ENCODE measurements at regions not wholly inside any gene's neighbourhood (a gene's known extent, or its start where the extent isn't known, plus 50 kb on each side); places are given as distances from the start of the nearest gene placed in this dataset.
A peak's percentile ranks its signal among the peaks of the same experiment; 100 is the strongest.
"Not testable (repeated sequence)": the region's sequence is repeated elsewhere in the genome, so short reads cannot be mapped to it uniquely, and the experiment has no call there.

DNA sequence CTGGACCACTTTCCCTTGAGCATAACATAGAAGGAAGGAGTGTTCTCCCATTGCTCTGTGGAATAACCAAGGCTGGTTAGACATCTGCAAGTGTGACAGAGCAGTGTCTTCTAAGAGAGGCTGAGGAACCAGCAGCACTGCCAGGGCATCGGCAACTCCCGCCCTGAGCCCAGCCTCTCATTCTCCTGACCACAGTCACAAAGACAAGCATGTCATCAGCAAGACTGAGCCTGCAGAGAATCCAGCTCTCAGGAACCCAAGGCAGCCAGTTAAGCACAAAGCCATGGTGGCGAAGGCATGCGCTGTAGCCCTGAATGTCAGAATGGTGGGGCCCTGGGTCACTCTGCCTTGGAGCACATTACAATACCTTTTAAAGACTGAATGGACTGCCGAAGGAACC, 253.9 kb downstream of the AGTPBP1 start:
- no peak for DNase-seq

DNA sequence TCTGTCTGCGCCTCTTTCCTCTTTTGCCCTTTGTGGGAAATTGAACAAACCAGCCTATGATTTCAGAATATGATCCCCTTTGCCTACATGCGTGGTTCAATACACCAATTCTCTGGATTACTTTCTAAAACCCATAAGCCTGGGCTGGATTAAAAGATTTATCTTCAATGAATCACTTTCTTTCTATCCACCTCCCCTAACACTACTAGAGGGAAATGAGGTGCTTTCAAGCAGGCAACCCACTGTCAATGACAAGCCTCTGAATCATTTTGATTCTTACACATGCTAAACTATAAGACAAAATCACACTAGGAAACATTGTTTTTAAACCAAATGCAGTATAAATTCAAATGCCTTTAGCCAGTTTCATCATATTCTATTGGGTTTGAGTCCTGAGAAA, 257.5 kb downstream of the AGTPBP1 start:
- no peak for DNase-seq

DNA sequence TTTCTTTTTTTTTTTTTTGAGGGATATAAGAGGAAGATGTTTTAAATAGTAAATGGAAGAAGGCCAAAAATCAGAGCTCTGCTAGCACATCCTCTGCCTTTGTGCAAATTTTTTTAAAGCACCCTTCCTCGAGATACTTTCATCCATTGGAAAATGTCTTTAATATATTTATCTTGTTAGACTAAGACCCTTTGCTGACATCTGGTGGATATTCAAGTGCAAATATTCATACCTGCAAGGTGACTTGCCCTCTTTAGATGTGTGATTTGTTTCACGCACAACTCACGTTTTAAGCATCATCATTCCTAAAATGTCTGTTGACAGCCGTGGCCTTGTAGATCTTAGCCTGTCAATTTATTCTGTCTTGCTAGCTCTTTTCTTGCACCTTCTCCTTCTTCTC, 258.5 kb downstream of the AGTPBP1 start:
- no peak for DNase-seq

DNA sequence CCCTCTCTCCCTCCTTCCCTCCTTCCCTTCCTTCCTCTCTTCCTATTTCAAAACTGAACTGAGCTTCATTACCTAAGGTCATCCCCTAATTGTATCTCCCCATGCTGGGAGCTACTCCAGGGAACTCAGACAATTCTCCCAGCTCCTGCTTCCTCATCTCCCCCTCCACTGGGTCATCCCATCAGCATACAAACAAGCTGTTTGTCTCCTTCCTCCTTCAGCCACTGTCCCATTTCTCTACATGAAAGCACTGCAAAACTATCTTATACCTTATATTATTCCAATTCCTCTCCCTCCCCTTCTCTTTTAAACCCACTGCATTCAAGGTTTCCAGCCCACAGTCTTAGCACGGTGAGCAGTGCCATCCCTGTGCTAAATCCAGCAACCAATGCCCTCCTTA, 262.4 kb downstream of the AGTPBP1 start:
- DNase-seq, result no peak

DNA sequence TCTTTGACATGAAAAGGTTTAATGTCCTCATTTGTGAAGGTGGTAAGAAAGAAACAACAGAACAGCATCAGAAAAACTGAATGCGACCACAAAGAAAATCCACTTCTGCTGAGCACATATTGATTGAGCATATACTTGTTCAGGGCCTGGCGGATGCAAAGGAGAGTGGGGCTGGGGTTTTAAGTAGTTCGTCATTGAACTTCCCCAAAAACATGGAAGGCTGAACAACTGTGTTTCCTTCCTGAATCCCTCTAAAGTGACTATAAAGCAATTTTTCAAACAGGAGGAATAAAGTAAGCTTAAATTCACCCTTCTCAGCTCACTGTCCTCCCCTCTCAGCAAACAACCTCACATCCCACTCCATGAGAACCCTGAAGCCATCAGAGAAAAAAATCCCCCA, 262.9 kb downstream of the AGTPBP1 start:
- DNase-seq, result no peak

DNA sequence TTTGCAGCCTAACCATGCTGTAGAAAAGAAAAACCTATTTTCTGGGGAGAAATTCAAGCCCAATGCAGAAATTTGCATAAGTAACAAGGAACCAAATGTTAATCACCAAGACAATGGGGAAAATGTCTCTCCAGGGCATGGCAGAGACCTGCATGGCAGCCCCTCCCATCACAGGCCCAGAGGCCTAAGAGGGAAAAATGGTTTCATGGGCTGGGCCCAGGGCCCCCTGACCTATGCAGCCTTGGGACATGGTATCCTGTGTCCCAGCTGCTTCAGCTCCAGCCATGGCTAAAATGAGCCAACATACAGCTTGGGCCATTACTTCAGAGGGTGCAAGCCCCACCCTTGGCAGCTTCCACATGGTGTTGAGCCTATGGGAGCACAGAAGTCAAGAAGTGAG, 266.9 kb downstream of the AGTPBP1 start:
- not testable (repeated sequence) for DNase-seq

DNA sequence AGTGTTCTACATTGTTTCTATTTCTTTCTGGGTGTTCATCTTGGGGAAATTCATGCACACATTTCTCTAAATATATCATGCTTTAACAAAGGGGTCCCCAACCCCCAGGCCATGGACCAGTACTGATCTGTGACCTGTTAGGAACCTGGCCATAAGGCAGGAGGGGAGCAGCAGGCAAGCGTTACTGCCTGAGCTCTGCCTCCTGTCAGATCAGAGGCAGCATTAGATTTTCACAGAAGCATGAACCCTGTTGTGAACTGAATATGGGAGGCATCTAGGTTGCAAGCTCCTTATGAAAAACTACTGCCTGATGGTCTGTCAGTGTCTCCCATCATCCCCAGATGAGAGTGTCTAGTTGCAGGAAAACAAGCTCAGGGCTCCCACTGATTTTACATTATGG, 270.0 kb downstream of the AGTPBP1 start:
- no peak for DNase-seq

DNA sequence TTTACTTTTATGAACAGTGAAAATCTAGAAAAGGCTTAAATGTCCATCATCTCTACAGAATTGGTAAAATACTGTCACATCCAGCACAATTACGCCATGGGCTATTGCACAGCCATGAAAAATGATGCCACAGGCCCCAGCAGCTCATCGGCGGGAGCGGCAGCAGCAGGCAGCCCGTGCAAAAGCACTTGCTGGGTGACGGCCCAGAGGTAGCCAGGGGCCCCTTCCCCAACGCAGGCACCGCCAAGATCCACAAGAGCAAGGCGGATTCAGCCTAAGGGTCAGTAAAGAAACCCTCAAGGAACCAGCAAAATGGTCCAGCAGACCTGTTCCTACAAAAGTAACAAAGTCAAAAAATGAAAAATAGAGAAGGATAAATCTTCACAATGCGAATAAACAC, 272.7 kb downstream of the AGTPBP1 start:
- DNase-seq, result no peak

DNA sequence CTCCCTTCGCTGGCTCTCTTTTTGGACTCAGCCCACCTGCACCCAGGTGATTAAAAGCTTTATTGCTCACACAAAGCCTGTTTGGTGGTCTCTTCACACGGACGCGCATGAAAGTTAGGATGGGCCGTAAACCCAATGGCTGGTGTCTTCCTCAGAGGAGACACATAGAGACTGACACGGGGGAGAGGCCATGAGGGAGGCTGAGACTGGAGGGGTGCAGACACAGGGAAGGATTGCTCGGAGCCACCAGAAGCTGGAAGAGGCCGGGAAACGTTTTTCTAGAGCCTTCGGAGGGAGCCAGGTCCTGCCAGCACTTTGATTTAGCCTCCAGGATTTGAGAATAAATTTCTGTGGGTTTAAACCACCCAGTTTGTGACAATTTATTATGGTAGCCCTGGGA, 274.9 kb downstream of the AGTPBP1 start:
- no peak for DNase-seq

DNA sequence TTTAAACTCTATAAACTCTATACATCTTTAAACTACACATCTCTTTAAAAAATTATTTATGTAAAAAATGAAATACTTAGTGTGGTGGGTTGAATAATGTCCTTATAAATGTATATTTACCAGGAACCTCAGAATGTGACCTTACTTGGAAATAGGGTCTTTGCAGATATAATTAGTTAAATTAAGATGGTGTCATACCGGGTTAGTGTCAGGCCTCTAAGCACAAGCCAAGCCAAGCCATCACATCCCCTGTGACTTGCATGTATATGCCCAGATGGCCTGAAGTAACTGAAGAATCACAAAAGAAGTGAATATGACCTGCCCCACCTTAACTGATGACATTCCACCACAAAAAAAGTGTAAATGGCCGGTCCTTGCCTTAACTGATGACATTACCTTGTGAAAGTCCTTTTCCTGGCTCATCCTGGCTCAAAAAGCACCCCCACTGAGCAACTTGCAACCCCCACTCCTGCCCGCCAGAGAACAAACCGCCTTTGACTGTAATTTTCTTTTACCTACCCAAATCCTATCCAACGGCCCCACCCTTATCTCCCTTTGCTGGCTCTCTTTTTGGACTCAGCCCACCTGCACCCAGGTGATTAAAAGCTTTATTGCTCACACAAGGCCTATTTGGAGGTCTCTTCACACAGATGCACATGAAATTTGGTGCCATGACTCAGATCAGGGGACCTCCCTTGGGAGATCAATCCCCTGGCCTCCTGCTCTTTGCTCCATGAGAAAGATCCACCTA, 283.5 kb downstream of the AGTPBP1 start:
- not testable (repeated sequence) for DNase-seq

DNA sequence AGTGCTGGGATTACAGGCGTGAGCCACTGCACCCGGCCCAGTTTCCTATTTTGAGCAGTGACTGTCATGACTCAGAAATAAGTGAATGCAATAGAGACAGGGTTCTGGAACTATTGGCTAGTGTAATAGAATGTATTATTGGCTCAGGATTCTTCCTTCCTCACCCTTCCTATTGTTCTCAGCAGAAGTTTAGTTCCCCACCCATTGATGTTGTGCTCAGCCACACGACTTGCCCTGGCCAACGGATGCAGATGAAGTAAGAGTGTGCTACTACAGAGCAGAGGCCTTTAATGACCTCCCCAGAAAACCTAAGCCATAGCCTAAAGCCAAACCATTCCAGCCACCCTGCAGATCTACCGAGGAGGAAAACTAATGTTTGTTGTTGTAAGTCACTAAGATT, 287.9 kb downstream of the AGTPBP1 start:
- no peak for DNase-seq

DNA sequence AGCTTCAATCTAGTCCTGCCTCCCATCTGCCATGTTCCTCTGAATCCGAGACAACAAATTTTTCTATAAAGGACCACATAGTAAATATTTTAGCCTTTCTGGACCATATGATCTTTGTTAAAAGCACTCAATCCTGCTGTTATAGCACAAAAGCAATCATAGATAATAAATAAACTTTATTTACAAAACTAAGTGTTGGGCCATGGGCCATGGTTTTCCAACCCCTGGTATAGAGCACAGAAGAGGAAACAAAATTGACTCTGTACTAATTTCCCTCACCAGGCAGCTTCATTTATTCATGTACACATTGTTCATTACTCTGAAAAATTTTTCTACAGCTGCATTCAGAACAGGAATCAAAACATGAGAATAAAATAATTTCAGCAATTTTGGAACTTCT, 288.9 kb downstream of the AGTPBP1 start:
- no peak for DNase-seq

DNA sequence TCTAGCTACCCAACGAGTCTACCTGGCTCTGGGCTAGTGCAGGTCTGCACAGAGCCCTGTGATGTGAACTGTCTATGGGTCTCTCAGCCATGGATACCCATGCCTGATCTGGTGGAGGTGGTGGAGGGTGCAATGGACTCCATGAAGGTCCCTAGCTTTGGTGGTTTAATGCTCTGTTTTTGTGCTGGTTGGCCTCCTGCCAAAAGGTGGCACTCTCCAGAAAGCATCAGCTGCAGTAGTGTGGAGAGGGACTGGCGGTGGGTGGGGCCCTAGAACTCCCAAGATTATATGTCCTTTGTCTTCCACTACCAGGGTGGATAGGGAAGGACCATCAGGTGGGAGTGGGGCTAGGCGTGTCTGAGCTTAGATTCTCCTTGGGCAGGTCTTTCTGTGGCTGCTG, 290.1 kb downstream of the AGTPBP1 start:
- DNase-seq, result no peak

DNA sequence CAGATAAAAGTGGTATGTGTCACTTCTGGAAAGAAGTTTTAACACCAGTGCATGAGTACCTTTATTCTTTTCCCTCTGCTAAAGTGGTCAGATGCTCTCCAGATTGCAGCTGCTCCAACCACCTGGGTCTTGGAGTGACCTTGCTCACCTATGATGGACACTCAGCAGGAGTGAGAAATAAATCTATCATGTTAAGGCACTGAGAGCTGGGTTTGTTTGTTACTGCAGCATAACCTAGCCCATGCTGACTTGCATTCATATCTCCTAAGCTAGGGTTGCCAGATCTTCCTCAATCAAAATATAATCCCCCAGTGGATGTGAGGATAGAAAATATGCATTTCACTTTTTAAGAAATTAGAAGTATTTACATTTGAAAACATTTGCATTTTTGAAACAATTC, 295.9 kb downstream of the AGTPBP1 start:
- no peak for DNase-seq

DNA sequence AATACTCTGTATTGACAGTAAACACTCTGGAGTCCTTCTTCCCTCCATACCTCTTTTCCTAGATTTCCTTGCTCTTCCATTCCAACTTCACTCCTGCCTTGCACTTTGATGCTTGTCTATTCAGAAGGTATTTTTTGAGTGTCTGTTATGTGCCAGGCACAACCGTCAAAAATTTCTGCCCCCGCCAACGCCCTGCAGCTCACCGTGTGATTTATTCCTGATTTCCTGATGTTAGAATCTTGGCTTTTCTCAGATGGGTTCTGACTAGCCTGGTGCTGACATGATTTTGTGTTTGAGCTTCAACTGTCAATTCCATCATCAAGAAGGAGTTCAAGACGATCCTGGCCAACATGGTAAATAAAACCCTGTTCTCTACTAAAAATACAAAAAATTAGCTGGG, 297.5 kb downstream of the AGTPBP1 start:
- no peak for DNase-seq

DNA sequence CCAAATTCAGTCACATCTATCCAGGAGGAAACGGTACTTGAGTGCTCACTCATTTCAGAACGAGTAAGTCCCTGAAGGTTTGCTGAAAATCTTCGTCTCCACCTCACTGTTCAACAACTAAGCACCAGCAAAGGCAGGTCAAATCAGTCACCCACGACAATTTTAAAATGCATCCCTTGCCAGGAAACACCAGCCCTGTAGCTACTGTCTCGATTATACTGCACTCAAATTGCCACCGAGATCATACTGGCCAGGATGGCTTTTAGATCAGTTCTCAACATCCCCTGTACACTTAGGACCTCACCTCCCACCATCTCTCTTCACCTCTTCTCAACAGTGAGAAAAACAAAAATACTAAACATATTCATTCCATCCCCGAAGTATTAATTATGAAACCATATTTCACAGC, 298.6 kb downstream of the AGTPBP1 start:
- no peak for DNase-seq

DNA sequence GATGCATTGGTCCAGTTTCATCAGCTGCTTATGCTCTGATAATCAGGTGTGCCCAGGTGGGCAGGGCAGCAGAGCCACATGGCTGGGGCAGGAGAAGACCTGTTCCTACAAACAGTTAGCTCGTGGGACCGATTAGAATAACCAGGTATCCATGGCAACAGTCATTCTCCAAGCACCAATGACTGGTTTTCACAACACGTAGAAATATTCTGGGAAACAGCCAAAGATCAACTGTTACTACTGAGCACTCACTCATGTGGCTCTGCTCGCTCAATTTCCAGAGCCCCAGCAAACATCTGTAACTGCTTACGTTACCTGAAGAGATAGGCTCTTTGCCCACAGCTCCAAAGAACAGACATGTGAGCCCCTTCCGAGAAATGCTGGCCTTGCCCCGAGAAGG, 302.0 kb downstream of the AGTPBP1 start:
- DNase-seq, result no peak

DNA sequence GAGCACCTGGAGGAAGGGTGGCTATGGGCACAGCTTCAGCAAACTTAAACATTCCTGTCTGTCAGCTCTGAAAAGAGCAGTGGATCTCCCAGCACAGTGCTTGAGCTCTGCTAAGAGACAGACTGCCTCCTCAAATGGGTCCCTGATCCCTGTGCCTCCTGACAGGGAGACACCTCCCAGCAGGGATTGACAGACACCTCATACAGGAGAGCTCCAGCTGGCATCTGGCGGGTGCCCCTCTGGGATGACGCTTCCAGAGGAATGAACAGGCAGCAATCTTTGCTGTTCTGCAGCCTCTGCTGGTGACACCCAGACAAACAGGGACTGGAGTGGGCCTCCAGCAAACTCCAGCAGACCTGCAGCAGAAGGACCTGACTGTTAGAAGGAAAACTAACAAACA, 307.8 kb downstream of the AGTPBP1 start:
- not testable (repeated sequence) for DNase-seq

DNA sequence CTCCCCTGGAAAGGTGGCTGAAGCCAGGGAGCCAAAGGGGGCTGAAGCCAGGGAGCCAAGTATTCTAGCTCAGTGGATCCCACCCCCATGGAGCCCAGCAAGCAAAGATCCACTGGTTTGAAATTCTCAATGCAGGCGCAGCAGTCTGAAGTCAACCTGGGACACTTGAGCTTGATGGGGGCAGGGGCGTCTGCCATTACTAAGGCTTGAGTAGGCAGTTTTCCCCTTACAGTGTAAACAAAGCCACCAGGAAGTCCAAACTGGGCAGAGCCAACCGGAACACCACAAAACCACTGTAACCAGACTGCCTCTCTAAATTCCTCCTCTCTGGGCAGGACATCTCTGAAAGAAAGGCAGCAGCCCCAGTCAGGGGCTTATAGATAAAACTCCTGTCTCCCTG, 308.2 kb downstream of the AGTPBP1 start:
- not testable (repeated sequence) for DNase-seq

DNA sequence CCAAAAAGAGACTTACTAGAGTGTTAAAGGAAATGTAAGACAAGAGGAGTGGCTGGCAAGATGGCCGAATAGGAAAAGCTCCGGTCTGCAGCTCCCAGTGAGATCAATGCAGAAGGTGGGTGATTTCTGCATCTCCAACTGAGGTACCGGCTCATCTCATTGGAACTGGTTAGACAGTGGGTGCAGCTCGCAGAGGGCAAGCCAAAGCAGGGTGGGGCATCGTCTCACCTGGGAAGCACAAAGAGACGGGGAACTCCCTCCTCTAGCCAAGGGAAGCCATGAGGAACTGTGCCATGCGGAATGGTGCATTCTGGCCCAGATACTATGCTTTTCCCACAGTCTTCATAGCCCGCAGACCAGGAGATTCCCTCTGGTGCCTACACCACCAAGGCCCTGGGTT, 308.7 kb downstream of the AGTPBP1 start:
- DNase-seq, result no peak

DNA sequence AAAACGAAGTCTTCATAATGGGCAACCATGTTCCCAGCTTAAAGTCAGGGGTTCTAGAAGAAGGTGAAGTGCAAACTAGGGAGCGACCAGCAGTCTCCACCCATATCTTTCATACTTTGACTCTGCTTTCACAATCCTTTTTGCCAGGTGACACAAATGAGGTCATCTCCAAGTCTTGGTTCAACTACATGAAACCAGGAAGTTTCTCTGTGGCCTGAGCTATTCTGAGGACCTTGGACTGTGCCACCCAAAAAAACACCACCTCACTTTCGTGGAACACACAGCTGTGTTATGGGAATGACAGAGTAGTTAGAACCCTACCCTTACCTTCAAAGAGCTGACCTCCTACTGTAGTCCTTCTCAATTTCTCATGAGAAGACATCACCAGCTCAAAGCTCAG, 309.2 kb downstream of the AGTPBP1 start:
- DNase-seq, result no peak

DNA sequence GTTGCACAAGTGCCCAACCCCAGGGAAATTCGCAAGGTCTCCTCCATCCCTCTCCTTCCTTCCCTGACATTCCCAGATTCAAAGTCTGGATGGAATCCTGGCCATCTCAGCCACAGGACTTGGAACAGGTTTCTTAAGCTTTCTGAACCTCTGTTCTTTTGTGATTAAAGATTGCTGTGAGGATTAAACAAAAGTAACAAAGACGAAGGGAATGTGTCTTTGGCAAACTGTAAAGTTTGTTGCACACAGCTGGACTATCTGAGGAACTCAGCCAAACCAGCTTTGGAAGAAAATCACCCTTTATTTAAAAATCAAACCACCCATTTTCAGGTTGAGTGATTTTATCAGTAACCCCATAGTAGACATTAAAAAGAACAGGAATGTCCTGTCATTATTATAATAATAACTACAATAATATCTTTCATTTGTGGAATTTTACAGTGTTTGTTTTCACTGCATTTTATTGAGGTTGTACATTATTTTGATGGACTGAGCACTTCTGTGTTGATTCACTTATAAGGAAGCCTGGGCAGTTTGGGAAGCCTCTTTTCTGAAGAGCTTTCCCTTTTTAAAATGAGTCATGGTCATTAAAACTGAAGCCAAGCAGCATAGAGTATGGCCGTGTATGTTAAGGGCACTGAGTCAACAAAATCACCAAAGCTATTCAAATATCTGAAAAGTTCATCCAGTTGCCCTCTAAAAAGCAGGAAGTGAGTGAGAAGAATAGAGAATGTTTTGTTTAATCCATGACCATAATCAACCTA, 310.2 kb downstream of the AGTPBP1 start:
- DNase-seq, result no peak

DNA sequence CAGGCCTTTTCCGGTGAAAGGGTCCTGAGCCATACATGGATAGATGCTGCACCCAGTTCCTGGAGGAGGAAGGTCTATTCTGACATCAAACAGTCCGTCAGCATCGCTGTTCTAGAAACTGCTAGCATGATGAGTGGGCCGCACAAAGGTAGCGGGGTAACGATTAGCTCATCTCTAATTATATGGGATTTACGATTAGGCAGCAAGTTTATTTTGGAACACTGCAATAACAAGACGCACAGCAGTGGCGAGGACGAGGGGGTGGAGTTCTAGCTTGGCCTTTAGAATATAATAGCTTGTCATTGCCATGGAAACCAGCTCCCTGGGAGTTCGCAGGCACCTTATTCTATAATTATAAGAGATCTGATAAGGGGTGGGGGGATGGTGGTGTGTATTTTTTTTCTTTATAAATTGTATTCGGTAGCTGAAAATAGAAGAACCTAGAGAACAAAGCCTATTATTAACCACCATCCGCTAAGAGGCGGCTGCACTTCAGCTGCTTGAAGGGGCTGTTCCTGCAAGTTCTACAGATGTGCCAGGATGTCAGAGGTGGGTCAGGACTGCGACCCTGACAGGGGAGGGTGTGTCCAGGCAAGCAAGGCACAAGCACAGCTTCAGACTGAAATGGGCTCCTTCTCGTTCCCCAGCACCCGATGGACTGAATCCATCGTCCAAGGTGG, 311.0 kb downstream of the AGTPBP1 start:
- DNase-seq, result peak; percentile 46

DNA sequence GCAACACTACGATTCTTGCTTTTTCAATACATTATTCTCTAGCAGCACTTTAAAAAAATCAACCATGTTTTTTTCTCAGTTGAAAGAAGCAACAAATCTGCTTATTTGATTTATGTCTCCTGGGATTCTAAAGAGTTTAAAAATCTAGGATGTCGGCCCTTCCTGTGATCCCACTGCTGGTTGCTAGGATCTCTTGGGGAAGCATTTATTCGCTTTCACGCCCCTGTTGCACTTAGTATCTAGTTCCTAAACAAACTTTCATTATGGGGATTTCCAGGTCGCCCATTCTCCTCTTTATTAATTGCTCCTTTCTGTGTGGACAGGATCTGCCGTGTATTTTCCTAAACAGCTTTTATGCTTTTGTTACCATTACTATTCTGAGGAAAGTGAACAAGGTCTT, 313.5 kb downstream of the AGTPBP1 start:
- no peak for DNase-seq
